ENCODE measurements at regions not wholly inside any gene's neighbourhood (a gene's known extent, or its start where the extent isn't known, plus 50 kb on each side); places are given as distances from the start of the nearest gene placed in this dataset.

- no peak for ATAC-seq
Measured at GRCh38 chr18:42689310-42689709, 426.2 kb downstream of the RIT2 start.

More at GRCh38 chr18:42689310-42689709, 426.2 kb downstream of the RIT2 start:
- peaks cover 0 to 21% (median 0%) of the 10 kb centered on the region in 11 donors for H3K9me3 ChIP-seq
- no peaks in the 10 kb centered on the region for H3K27me3 ChIP-seq
- no peak overlapping the region for H3K27ac ChIP-seq
- TF ChIP-seq CTCF (IDR thresholded peaks at IDR 0.05): no peak
- intact Hi-C loops (cut with DNase I): loop anchor here in 1 of 10 donors (10.0 kb wide), 1 partner anchor 95 kb away; no protein-coding TSS in a partner anchor
- WGBS, 2 donors: 81 to 88% methylated on average over 4 of the region's 4 CpGs
- DNase-seq: no peak
- no peak overlapping the region for H3K4me3 ChIP-seq
- H3K4me1 ChIP-seq: no peaks in the 10 kb centered on the region
- H3K36me3 ChIP-seq: no peaks in the 10 kb centered on the region

Data from heart right ventricle (tissue), 16 donors.